A549 (cell line): ENCODE measurements at regions not wholly inside any gene's neighbourhood (a gene's known extent, or its start where the extent isn't known, plus 50 kb on each side); places are given as distances from the start of the nearest gene placed in this dataset.

Experiments
- ATAC-seq, 2 experiments: fragments of 200-7000 bp in 1 of 2; fragments of >200 bp in 1 of 2; cut with Nextera tagmentation in 1 of 2; cut with Tn5 transposase in 1 of 2; 3 replicates each; pipeline versions ENCODE4 v1.8.0 to v1.9.1; 2018 to 2020; ENCODE audit warnings: mild to moderate bottlenecking in 1 of 2, moderate library complexity in 1 of 2
- CTCF ChIA-PET: fragments of 300-600 bp; sonication (Branson Sonifier 250); formaldehyde crosslinking; extraction: SDS; loops from one replicate; lab custom pipeline; 2021; ENCODE audit warnings: antibody characterized with exemption, inconsistent platforms; lab: Yijun Ruan, JAX
- POLR2A ChIA-PET: fragments of 350-600 bp; formaldehyde crosslinking; extraction: SDS; loops from one replicate; lab custom pipeline; 2021; ENCODE audit warnings: antibody characterized with exemption, inconsistent platforms; lab: Yijun Ruan, JAX
- DNase-seq, 2 experiments: peaks; one replicate each; pipeline versions ENCODE4 v3.0.0 to v3.0.0-alpha.2; 2011 to 2016; ENCODE audit warnings: low read depth in 1 of 2, low spot score in 1 of 2
- FAIRE-seq: peaks from 2 replicates; lab custom pipeline; 2011; peaks lifted over from hg19 to GRCh38; lab: Jason Lieb, UNC
- H3K27ac ChIP-seq, 2 experiments: fragments of >200 bp; sonication (Bioruptor Twin); formaldehyde crosslinking; 3 replicates each; pipeline ENCODE4 v1.5.1; 2016 to 2017
- H3K4me1 ChIP-seq: fragments of >200 bp; sonication (Bioruptor Twin); formaldehyde crosslinking; 3 replicates; pipeline ENCODE4 v1.6.1; 2016
- H3K4me2 ChIP-seq: fragments of >200 bp; sonication (Bioruptor Twin); formaldehyde crosslinking; 3 replicates; pipeline ENCODE4 v1.6.1; 2016
- H3K4me3 ChIP-seq: fragments of >200 bp; sonication (Bioruptor Twin); formaldehyde crosslinking; 3 replicates; pipeline ENCODE4 v1.5.1; 2016
- H3K9me3 ChIP-seq: fragments of >200 bp; sonication (Bioruptor Twin); formaldehyde crosslinking; 3 replicates; pipeline ENCODE4 v1.6.1; 2016
- BHLHE40 ChIP-seq: IDR thresholded peaks from 2 replicates; pipeline ENCODE4 v1.6.1; 2012; ENCODE audit warnings: low read depth, low read length, inconsistent platforms
- EHF ChIP-seq: fragments of 250-450 bp; sonication (Bioruptor Pico); IDR thresholded peaks from 2 replicates; pipeline ENCODE4 v1.5.0; 2020; ENCODE audit warnings: mild to moderate bottlenecking
- EHMT2 ChIP-seq: fragments of 200-600 bp; sonication (generic); IDR thresholded peaks from 2 replicates; pipeline ENCODE4 v1.6.1; 2016; ENCODE audit warnings: antibody characterized with exemption, low read depth, mild to moderate bottlenecking, moderate library complexity
- EP300 ChIP-seq, 2 experiments: fragments of >200 bp; sonication (Bioruptor Twin); formaldehyde crosslinking; IDR thresholded peaks; 2 replicates in 1 of 2; 3 replicates in 1 of 2; pipeline ENCODE4 v1.6.1; 2016 to 2017
- ESRRA ChIP-seq: fragments of 150-350 bp; IDR thresholded peaks from 2 replicates; pipeline ENCODE4 v1.6.1; 2014; ENCODE audit warnings: mild to moderate bottlenecking, low read length, borderline replicate concordance
- FOSL2 ChIP-seq, 2 experiments: fragments of 450-650 bp in 1 of 2; fragments of >200 bp in 1 of 2; sonication (Bioruptor Twin) in 1 of 2; formaldehyde crosslinking; IDR thresholded peaks; 2 replicates each; pipeline versions ENCODE4 v1.5.0 to v1.6.1; 2016 to 2020; ENCODE audit warnings: mild to moderate bottlenecking in 1 of 2, moderate library complexity in 1 of 2
- HOXA7 ChIP-seq: fragments of 250-450 bp; sonication (Bioruptor Pico); IDR thresholded peaks from 2 replicates; pipeline ENCODE4 v1.5.0; 2020; ENCODE audit warnings: mild to moderate bottlenecking, moderate library complexity
- HOXB13 ChIP-seq: fragments of 250-450 bp; sonication (Bioruptor Pico); IDR thresholded peaks from 2 replicates; pipeline ENCODE4 v1.5.0; 2020; ENCODE audit warnings: low read depth, mild to moderate bottlenecking, moderate library complexity
- NPAS2 ChIP-seq: fragments of 250-450 bp; sonication (Bioruptor Pico); IDR thresholded peaks from 2 replicates; pipeline ENCODE4 v1.8.0; 2022; ENCODE audit warnings: mild to moderate bottlenecking, moderate library complexity, borderline replicate concordance
- NR3C1 ChIP-seq: fragments of >200 bp; sonication (Bioruptor Twin); formaldehyde crosslinking; IDR thresholded peaks from 3 replicates; pipeline ENCODE4 v1.6.1; 2017
- PHF8 ChIP-seq: fragments of 200-600 bp; sonication (generic); IDR thresholded peaks from 2 replicates; pipeline ENCODE4 v1.6.1; 2016; ENCODE audit warnings: low read depth, mild to moderate bottlenecking, antibody characterized with exemption, moderate library complexity, borderline replicate concordance
- POLR2AphosphoS2 ChIP-seq: conservative IDR thresholded peaks from 2 replicates; pipeline ENCODE4 v1.6.1; 2012; ENCODE audit warnings: low read length, improper control_type of control experiment, inconsistent platforms
- RFX5 ChIP-seq: fragments of 450-650 bp; IDR thresholded peaks from 2 replicates; pipeline ENCODE4 v1.7.1; 2014; ENCODE audit warnings: antibody characterized with exemption, mild to moderate bottlenecking, moderate library complexity
- SREBF2 ChIP-seq: fragments of 450-650 bp; IDR thresholded peaks from 2 replicates; pipeline ENCODE4 v1.6.1; 2014; ENCODE audit warnings: mild to moderate bottlenecking, moderate library complexity
- TFCP2L1 ChIP-seq: fragments of 250-450 bp; sonication (Bioruptor Pico); IDR thresholded peaks from 2 replicates; pipeline ENCODE4 v1.5.0; 2021; ENCODE audit warnings: mild to moderate bottlenecking
- ZC3H11A ChIP-seq: fragments of 450-650 bp; IDR thresholded peaks from 2 replicates; pipeline ENCODE4 v1.6.1; 2014; ENCODE audit warnings: antibody characterized with exemption, mild to moderate bottlenecking
- ZNF302 ChIP-seq: fragments of 250-450 bp; sonication (Bioruptor Pico); IDR thresholded peaks from 2 replicates; pipeline ENCODE4 v1.9.0; 2021; ENCODE audit warnings: inconsistent platforms, mild to moderate bottlenecking, moderate library complexity
- ZSCAN20 ChIP-seq: fragments of 250-450 bp; sonication (Bioruptor Pico); IDR thresholded peaks from 2 replicates; pipeline ENCODE4 v1.8.0; 2022; ENCODE audit warnings: mild to moderate bottlenecking, moderate library complexity
- WGBS: methylation state at CpG from one replicate; pipeline ENCODE4 v1.1.6; 2017; ENCODE audit errors: missing lambda C conversion rate; 5-methylcytosine and 5-hydroxymethylcytosine counted together
- TF ChIP-seq, protein P1 (sequence below): fragments of >200 bp; sonication (Bioruptor Twin); formaldehyde crosslinking; IDR thresholded peaks from 3 replicates; pipeline ENCODE4 v1.6.1; 2016
- TF ChIP-seq, protein P2 (sequence below): fragments of 150-350 bp; IDR thresholded peaks from 2 replicates; pipeline ENCODE4 v1.6.1; 2014; ENCODE audit warnings: low read depth, mild to moderate bottlenecking, low read length
- TF ChIP-seq, protein P3 (sequence below): IDR thresholded peaks from 2 replicates; pipeline ENCODE4 v1.6.1; 2012

DNA sequence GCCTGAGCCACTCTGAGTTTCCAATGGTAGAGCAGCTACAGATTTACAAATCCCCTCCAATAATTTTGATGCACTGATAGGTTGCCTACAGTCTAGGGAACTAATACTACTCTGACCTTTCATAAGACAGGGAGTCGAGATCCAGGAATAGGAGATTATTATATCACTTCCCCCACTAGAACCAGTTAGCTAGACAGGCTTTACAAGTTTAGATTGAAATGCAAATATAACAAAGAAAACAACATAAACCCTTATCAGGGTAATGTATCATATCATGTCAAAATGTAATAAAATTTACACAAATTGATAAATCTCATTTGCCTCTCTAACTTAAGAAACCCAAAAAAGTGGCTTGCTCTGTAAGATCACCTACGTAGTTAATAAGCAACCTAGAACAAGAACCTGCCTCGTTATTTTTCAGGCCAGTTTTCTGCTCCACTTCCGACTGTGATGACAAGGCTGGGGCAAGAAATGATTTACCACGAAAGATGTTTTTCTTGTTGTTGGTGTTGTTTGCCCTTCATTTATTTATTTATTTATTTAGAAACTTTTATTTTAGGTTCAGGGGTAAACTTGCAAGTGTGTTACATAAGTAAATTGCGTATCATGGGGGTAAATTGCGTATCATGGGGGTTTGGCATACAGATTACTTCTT is 504.2 kb upstream of the ID4 start:
- ATAC-seq = no peak
- H3K4me2 ChIP-seq = no peak overlapping the region

DNA sequence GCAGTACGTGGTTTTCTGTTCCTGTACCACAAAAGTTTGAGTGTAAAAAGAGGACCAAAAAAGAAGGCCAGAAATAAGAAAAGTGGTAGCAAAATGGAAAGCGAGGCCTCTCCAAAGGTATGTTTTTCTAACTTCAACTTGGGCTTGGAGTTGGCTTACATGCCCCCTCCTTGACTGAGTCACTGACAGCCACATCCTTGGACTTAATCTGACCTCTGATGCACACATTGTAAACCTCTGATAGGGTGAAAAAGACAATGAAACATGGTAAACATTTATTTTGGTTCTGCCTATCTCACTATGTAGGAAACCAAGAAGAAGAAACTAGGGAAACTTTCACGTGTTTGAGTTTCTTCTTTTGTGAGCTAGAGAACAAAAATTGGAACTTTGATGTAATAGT is 503.2 kb upstream of the ID4 start:
- WGBS = 31% methylated on average over 3 of the region's 3 CpGs
- TF ChIP-seq FOSL2 (IDR thresholded peaks at IDR 0.05) (no peak), FOSL2 (CRISPR knock-in tag; IDR thresholded peaks at IDR 0.05) (0 out of 2 replicates have a peak, but pooled peaks have one; percentile 20), HOXA7 (CRISPR knock-in tag) (no peak)
- H3K4me3 ChIP-seq = no peak overlapping the region
- peaks cover 8% of the 10 kb centered on the region; the same call in 1 of the 3 replicates for H3K4me1 ChIP-seq
- DNase-seq = peak; percentile 13 to 52
- ChIA-PET CTCF (no interaction called here), POLR2A (no interaction called here)
- ATAC-seq = peak; percentile 34 to 71; a peak in 3 of 6 replicates
- H3K27ac ChIP-seq = 0 out of 6 replicates have a peak overlapping the region, but pooled peaks of 1 of the 2 experiments have one; percentile 24
- FAIRE-seq = no peak
- H3K4me2 ChIP-seq = peak overlapping the region; percentile 33; the same call in 2 of the 3 replicates
- no peaks in the 10 kb centered on the region for H3K9me3 ChIP-seq

More for the DNA sequence above, 504.2 kb upstream of the ID4 start:
- ChIA-PET CTCF (no interaction called here), POLR2A (no interaction called here)
- FAIRE-seq = no peak
- Histone ChIP-seq H3K27ac (no peak overlapping the region), H3K4me1 (peaks cover 8% of the 10 kb centered on the region; the same call in 1 of the 3 replicates), H3K9me3 (no peaks in the 10 kb centered on the region), H3K4me3 (no peak overlapping the region)
- TF ChIP-seq NR3C1 (no peak), HOXA7 (CRISPR knock-in tag) (no peak), ZSCAN20 (no peak), EP300 (IDR thresholded peaks at IDR 0.05) (no peak), EHF (no peak), SREBF2 (no peak), BHLHE40 (no peak), POLR2AphosphoS2 (no peak), TFCP2L1 (no peak), NPAS2 (CRISPR knock-in tag) (no peak)
- TF ChIP-seq, protein P1, sequence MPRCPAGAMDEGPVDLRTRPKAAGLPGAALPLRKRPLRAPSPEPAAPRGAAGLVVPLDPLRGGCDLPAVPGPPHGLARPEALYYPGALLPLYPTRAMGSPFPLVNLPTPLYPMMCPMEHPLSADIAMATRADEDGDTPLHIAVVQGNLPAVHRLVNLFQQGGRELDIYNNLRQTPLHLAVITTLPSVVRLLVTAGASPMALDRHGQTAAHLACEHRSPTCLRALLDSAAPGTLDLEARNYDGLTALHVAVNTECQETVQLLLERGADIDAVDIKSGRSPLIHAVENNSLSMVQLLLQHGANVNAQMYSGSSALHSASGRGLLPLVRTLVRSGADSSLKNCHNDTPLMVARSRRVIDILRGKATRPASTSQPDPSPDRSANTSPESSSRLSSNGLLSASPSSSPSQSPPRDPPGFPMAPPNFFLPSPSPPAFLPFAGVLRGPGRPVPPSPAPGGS = no peak
- TF ChIP-seq, protein P2, sequence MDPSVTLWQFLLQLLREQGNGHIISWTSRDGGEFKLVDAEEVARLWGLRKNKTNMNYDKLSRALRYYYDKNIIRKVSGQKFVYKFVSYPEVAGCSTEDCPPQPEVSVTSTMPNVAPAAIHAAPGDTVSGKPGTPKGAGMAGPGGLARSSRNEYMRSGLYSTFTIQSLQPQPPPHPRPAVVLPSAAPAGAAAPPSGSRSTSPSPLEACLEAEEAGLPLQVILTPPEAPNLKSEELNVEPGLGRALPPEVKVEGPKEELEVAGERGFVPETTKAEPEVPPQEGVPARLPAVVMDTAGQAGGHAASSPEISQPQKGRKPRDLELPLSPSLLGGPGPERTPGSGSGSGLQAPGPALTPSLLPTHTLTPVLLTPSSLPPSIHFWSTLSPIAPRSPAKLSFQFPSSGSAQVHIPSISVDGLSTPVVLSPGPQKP = no peak
- 54% methylated on average over 7 of the region's 7 CpGs for WGBS
- DNase-seq = no peak

DNA sequence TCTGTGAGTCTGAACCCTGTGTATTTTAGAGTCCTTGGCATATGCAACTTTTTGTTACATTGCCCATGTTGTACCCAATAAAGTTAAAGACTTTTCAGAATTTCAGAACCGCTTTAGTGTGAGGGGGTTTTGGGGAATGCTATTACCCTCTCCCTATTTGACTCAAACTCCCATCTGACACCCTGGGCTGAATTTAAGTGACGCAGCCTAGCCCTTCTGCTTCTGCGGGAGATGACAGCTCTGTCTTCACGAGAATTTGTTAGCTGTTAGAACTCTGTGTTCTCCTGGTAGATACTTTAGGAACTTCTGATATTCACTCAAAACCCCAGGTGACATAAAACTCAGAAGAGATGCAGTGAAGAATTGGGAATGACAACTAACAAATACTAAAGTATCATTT is 500.6 kb upstream of the ID4 start:
- no peaks in the 10 kb centered on the region for H3K9me3 ChIP-seq
- FAIRE-seq (no peak), DNase-seq (no peak), ATAC-seq (no peak)
- TF ChIP-seq ESRRA = no peak
- TF ChIP-seq, protein P3, sequence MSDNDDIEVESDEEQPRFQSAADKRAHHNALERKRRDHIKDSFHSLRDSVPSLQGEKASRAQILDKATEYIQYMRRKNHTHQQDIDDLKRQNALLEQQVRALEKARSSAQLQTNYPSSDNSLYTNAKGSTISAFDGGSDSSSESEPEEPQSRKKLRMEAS = no peak
- no peak for TF ChIP-seq POLR2AphosphoS2
- TF ChIP-seq, protein P2 = no peak
- no peak for TF ChIP-seq ZSCAN20
- TF ChIP-seq, protein P1 = no peak
- no peak for TF ChIP-seq RFX5
- TF ChIP-seq EHMT2 = no peak
- no peak for TF ChIP-seq HOXB13 (CRISPR knock-in tag)
- no peak for TF ChIP-seq ZNF302 (CRISPR knock-in tag)
- TF ChIP-seq PHF8 = no peak
- no peak for TF ChIP-seq BHLHE40
- TF ChIP-seq ZC3H11A = no peak
- TF ChIP-seq EHF = no peak
- CTCF ChIA-PET = no interaction called here
- WGBS = 80% methylated on average over 4 of the region's 4 CpGs
- no peak overlapping the region for H3K27ac ChIP-seq
- POLR2A ChIA-PET = no interaction called here
- peaks cover 8% of the 10 kb centered on the region; the same call in 1 of the 3 replicates for H3K4me1 ChIP-seq
- no peak overlapping the region for H3K4me2 ChIP-seq
- H3K4me3 ChIP-seq = no peak overlapping the region
